ENCODE measurements at regions not wholly inside any gene's neighbourhood (a gene's known extent, or its start where the extent isn't known, plus 50 kb on each side); places are given as distances from the start of the nearest gene placed in this dataset.

DNA sequence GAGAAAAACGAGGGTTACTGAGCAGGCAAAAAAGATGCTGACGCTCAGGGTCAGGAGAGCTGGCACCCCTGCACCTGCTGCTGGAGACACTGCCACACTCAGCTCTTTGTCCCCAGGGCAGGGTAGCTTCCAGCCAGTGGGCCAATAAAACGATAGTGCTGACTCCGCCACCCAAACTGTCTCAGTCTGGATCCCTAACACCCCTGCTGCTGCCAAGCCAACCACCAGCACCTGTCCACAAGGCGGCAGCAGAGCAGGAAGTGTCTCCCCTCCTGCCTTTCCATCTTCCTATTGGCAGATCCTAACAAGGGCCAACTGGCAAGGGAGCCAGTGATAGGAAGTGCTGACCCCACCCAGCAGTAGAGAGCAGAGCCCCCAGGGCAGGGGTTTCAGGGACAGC is 531.5 kb upstream of the SALL3 start:
- no peak for TF ChIP-seq FOXK2 (IDR thresholded peaks at IDR 0.05)
- TF ChIP-seq ZNF384 (IDR thresholded peaks at IDR 0.05) = no peak
- TF ChIP-seq SUZ12 (IDR thresholded peaks at IDR 0.05) = no peak
- TF ChIP-seq HDGF (IDR thresholded peaks at IDR 0.05; ENCODE audit: borderline replicate concordance) = no peak
